ENCODE measurements at regions not wholly inside any gene's neighbourhood (a gene's known extent, or its start where the extent isn't known, plus 50 kb on each side); places are given as distances from the start of the nearest gene placed in this dataset.

DNA sequence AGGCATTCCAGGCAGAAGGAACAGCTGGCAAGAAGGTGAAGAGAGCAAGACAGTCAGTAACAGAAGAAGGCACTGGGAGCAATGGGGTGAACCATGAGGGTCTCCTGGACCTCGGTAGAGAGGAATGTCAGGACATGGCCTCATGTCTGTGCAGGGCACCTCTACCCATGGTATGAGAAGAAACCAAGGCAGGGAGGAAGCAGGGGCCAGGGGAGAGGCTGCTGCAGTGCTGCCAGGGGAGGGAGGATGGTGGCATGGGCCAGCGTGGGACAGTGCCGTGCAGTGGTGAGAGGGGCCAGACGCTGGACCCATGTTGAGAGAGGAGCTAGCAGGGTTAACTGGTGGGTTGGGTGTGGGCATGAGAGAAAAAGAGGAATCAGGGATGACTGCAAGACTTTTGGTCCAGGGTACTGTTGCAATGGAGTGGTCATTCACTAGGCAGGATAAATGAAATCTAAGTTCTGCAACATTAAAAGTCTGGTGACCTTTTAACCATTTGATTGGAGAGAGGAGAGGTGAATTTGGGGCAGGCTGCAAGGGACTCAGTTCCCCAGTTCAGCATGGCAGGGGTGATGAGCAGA lies 577.6 kb downstream of the MATN1 start:
- Histone ChIP-seq H3K4me3 (ENCODE audit: low read length) (no peak overlapping the region), H3K4me1 (ENCODE audit: control insufficient read depth, low read length) (no peaks in the 10 kb centered on the region), H3K9me2 (replicated peaks; ENCODE audit: control insufficient read depth, low read length) (no peaks in the 10 kb centered on the region), H3K9me3 (ENCODE audit: control insufficient read depth, insufficient read depth, low read length) (no peaks in the 10 kb centered on the region), H3F3A (ENCODE audit: control insufficient read depth, insufficient read depth) (no peaks in the 10 kb centered on the region), H4K20me1 (ENCODE audit: control insufficient read depth, insufficient read depth, low read depth, low read length) (no peaks in the 10 kb centered on the region), H3K27me3 (ENCODE audit: control insufficient read depth, low read length) (no peaks in the 10 kb centered on the region), H3K36me3 (ENCODE audit: control insufficient read depth, low read length) (no peaks in the 10 kb centered on the region), H3K4me2 (ENCODE audit: low read length) (no peak overlapping the region), H3K79me2 (ENCODE audit: control insufficient read depth, low read length) (no peaks in the 10 kb centered on the region), H3K27ac (ENCODE audit: low read depth, low read length) (no peak overlapping the region)
- no peak for TF ChIP-seq EZH2phosphoT487 (IDR thresholded peaks at IDR 0.05; ENCODE audit: borderline replicate concordance, low read length)
- TF ChIP-seq, protein P1, sequence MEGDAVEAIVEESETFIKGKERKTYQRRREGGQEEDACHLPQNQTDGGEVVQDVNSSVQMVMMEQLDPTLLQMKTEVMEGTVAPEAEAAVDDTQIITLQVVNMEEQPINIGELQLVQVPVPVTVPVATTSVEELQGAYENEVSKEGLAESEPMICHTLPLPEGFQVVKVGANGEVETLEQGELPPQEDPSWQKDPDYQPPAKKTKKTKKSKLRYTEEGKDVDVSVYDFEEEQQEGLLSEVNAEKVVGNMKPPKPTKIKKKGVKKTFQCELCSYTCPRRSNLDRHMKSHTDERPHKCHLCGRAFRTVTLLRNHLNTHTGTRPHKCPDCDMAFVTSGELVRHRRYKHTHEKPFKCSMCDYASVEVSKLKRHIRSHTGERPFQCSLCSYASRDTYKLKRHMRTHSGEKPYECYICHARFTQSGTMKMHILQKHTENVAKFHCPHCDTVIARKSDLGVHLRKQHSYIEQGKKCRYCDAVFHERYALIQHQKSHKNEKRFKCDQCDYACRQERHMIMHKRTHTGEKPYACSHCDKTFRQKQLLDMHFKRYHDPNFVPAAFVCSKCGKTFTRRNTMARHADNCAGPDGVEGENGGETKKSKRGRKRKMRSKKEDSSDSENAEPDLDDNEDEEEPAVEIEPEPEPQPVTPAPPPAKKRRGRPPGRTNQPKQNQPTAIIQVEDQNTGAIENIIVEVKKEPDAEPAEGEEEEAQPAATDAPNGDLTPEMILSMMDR (IDR thresholded peaks at IDR 0.05; ENCODE audit: low read depth, low read length, poor library complexity, severe bottlenecking): no peak

DNA sequence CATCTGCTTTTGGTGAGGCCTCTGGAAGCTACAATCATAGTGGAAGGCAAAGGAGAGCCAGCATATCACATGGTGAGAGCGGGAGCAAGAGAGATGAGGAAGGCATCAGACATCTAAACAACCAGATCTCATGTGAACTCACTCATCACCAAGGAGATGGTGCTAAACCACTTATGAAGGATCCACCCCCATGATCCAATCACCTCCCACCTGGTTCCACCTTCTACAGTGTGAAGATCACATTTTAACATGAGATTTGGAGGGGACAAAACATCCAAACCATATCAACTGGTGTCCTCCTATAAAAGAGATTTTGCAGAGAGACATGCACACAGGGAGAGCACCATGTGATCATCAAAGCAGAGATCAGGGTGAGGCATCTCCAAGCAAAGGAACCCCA lies 578.6 kb downstream of the MATN1 start:
- no peaks in the 10 kb centered on the region for H3F3A ChIP-seq (ENCODE audit: control insufficient read depth, insufficient read depth)
- H3K9me2 ChIP-seq (replicated peaks; ENCODE audit: control insufficient read depth, low read length): no peaks in the 10 kb centered on the region
- H3K4me3 ChIP-seq (ENCODE audit: low read length): no peak overlapping the region
- H3K79me2 ChIP-seq (ENCODE audit: control insufficient read depth, low read length): no peaks in the 10 kb centered on the region
- no peaks in the 10 kb centered on the region for H3K9me3 ChIP-seq (ENCODE audit: control insufficient read depth, insufficient read depth, low read length)
- no peak overlapping the region for H3K4me2 ChIP-seq (ENCODE audit: low read length)
- TF ChIP-seq, protein P1 (IDR thresholded peaks at IDR 0.05; ENCODE audit: low read depth, low read length, poor library complexity, severe bottlenecking): no peak
- no peak for TF ChIP-seq EZH2phosphoT487 (IDR thresholded peaks at IDR 0.05; ENCODE audit: borderline replicate concordance, low read length)
- no peaks in the 10 kb centered on the region for H3K4me1 ChIP-seq (ENCODE audit: control insufficient read depth, low read length)
- no peak overlapping the region for H3K27ac ChIP-seq (ENCODE audit: low read depth, low read length)
- no peaks in the 10 kb centered on the region for H3K36me3 ChIP-seq (ENCODE audit: control insufficient read depth, low read length)
- H3K27me3 ChIP-seq (ENCODE audit: control insufficient read depth, low read length): no peaks in the 10 kb centered on the region
- H4K20me1 ChIP-seq (ENCODE audit: control insufficient read depth, insufficient read depth, low read depth, low read length): no peaks in the 10 kb centered on the region

DNA sequence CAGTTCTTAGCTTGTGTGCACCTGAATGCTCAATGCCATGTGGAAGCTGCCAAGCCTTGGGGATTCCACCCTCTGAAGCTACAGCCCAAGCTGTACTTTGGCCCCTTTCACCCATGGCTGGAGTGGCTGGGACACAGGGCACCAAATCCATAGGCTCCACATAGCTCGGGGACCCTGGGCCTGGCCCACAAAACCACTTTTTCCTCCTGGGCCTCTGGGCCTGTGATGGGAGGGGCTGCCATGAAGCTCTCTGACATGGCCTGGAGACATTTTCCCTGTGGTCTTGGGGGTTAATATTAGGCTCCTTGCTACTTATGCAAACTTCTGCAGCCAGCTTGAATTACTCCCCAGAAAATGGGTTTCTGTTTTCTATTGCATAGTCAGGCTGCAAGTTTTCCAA lies 579.9 kb downstream of the MATN1 start:
- Histone ChIP-seq H3K79me2 (ENCODE audit: control insufficient read depth, low read length) (no peaks in the 10 kb centered on the region), H3K9me3 (ENCODE audit: control insufficient read depth, insufficient read depth, low read length) (no peaks in the 10 kb centered on the region), H4K20me1 (ENCODE audit: control insufficient read depth, insufficient read depth, low read depth, low read length) (no peaks in the 10 kb centered on the region), H3K27ac (ENCODE audit: low read depth, low read length) (no peak overlapping the region), H3K4me3 (ENCODE audit: low read length) (no peak overlapping the region), H3K4me1 (ENCODE audit: control insufficient read depth, low read length) (no peaks in the 10 kb centered on the region), H3K9me2 (replicated peaks; ENCODE audit: control insufficient read depth, low read length) (no peaks in the 10 kb centered on the region), H3F3A (ENCODE audit: control insufficient read depth, insufficient read depth) (no peaks in the 10 kb centered on the region), H3K36me3 (ENCODE audit: control insufficient read depth, low read length) (no peaks in the 10 kb centered on the region), H3K27me3 (ENCODE audit: control insufficient read depth, low read length) (no peaks in the 10 kb centered on the region), H3K4me2 (ENCODE audit: low read length) (no peak overlapping the region)
- TF ChIP-seq EZH2phosphoT487 (IDR thresholded peaks at IDR 0.05; ENCODE audit: borderline replicate concordance, low read length): no peak
- TF ChIP-seq, protein P1 (IDR thresholded peaks at IDR 0.05; ENCODE audit: low read depth, low read length, poor library complexity, severe bottlenecking): no peak
